Nephron (organoid): ENCODE measurements at regions not wholly inside any gene's neighbourhood (a gene's known extent, or its start where the extent isn't known, plus 50 kb on each side); places are given as distances from the start of the nearest gene placed in this dataset.

Experiments used
- H3K27ac Mint-ChIP-seq, 3 experiments: 2 replicates each; pipeline ENCODE4 v1.8.0; 2020; ENCODE audit warnings: mixed read lengths in 3 of 3, mild to moderate bottlenecking in 2 of 3, moderate library complexity in 1 of 3
- H3K27me3 Mint-ChIP-seq: 2 replicates; pipeline ENCODE4 v1.8.0; 2021; ENCODE audit warnings: low read depth, mild to moderate bottlenecking, moderate library complexity, mixed read lengths
- H3K36me3 Mint-ChIP-seq: 2 replicates; pipeline ENCODE4 v1.8.0; 2020; ENCODE audit warnings: low read depth, mixed read lengths
- H3K4me1 Mint-ChIP-seq: 2 replicates; pipeline ENCODE4 v1.8.0; 2020; ENCODE audit warnings: mixed read lengths
- H3K4me3 Mint-ChIP-seq, 3 experiments: 2 replicates each; pipeline ENCODE4 v1.8.0; 2020; ENCODE audit warnings: mild to moderate bottlenecking in 3 of 3, mixed read lengths in 3 of 3, moderate library complexity in 2 of 3
- H3K9me3 Mint-ChIP-seq: 2 replicates; pipeline ENCODE4 v1.8.0; 2020; ENCODE audit warnings: mixed read lengths
- TF ChIP-seq, protein P1 (sequence below), 3 experiments: fragments of 200-600 bp; sonication (generic); IDR thresholded peaks; one replicate each; pipeline ENCODE4 v1.5.0; 2021; ENCODE audit warnings: antibody characterized with exemption in 3 of 3; ENCODE audit not compliant: unreplicated experiment in 3 of 3

DNA sequence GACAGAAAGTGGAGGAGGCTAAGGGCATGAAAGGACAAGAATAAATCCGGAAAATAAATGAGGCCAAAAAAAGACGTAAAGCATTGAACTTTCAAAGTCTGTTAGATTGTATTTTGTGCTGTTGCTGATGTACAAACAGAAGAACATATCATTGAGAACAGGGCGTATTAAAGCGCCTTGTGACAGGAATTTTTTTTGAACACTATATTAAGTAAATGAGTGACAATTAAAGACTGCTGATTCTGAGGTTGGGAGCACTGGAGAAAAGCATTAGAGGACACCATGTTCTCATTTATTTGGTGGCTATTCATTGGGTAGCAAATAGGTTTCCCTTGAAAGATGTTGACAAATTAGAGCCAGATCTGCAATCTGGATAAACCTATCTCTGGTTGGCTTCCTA is 137.3 kb upstream of the SGCD start:
- no peaks in the 10 kb centered on the region for H3K4me1 Mint-ChIP-seq
- H3K27me3 Mint-ChIP-seq, result no peaks in the 10 kb centered on the region
- no peak overlapping the region for H3K4me3 Mint-ChIP-seq
- no peaks in the 10 kb centered on the region for H3K9me3 Mint-ChIP-seq
- no peak overlapping the region for H3K27ac Mint-ChIP-seq
- no peaks in the 10 kb centered on the region for H3K36me3 Mint-ChIP-seq
- TF ChIP-seq, protein P1, sequence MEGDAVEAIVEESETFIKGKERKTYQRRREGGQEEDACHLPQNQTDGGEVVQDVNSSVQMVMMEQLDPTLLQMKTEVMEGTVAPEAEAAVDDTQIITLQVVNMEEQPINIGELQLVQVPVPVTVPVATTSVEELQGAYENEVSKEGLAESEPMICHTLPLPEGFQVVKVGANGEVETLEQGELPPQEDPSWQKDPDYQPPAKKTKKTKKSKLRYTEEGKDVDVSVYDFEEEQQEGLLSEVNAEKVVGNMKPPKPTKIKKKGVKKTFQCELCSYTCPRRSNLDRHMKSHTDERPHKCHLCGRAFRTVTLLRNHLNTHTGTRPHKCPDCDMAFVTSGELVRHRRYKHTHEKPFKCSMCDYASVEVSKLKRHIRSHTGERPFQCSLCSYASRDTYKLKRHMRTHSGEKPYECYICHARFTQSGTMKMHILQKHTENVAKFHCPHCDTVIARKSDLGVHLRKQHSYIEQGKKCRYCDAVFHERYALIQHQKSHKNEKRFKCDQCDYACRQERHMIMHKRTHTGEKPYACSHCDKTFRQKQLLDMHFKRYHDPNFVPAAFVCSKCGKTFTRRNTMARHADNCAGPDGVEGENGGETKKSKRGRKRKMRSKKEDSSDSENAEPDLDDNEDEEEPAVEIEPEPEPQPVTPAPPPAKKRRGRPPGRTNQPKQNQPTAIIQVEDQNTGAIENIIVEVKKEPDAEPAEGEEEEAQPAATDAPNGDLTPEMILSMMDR (IDR thresholded peaks at IDR 0.05; ENCODE audit: unreplicated experiment in 3 of 3), result no peak

DNA sequence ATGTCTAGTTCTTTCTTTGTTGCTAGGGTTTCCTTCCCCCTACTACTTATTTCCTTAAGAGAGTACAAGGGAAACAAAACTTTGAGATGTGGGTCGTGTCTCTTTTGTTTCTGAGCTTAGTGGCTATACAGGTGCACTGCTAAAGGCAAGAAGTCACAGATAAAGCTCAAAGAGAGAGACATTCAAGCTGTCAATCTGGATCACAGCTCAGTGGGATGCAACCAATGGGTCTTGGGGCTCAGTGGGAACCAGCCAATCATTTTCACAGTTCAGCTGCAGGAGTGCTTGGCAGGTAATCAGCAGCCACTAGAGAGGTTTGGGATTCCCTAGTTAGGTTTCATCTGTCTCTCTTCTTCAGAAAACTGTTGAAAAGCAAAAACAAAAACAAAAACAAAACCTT is 135.4 kb upstream of the SGCD start:
- no peaks in the 10 kb centered on the region for H3K4me1 Mint-ChIP-seq
- H3K27ac Mint-ChIP-seq, result no peak overlapping the region
- no peaks in the 10 kb centered on the region for H3K27me3 Mint-ChIP-seq
- H3K9me3 Mint-ChIP-seq, result no peaks in the 10 kb centered on the region
- H3K36me3 Mint-ChIP-seq, result no peaks in the 10 kb centered on the region
- no peak overlapping the region for H3K4me3 Mint-ChIP-seq
- TF ChIP-seq, protein P1 (IDR thresholded peaks at IDR 0.05; ENCODE audit: unreplicated experiment in 3 of 3), result no peak

DNA sequence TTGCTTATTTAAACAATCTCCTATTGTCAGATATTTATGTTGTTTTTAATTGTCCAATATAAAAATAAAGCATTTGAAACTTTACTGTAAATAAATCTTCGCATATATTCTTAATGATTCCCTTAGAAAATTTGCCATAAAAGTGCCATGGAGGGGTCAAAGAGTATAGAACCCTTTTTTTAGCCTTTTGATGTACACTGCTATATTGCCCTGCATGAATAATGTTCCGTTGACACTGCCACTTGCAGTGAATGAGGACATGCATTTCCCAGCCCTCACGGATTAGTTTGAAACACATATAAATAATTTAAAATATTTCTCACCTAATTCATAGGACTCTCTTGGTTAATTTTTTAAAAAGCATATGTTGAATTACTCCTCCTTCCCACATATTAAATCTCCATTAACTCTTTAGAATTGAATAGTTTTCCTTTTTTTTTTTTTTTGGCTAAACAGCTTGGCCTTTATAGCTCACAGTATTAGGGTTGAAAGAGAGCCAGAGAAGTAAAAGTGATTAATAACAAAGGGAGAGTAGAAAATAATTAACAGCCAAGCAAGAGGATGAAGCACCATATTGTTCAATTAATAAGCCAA is 129.8 kb upstream of the SGCD start:
- no peaks in the 10 kb centered on the region for H3K36me3 Mint-ChIP-seq
- no peak overlapping the region for H3K4me3 Mint-ChIP-seq
- no peak overlapping the region for H3K27ac Mint-ChIP-seq
- peaks cover 12% of the 10 kb centered on the region for H3K4me1 Mint-ChIP-seq
- TF ChIP-seq, protein P1 (IDR thresholded peaks at IDR 0.05; ENCODE audit: unreplicated experiment in 3 of 3), result no peak
- no peaks in the 10 kb centered on the region for H3K27me3 Mint-ChIP-seq
- H3K9me3 Mint-ChIP-seq, result no peaks in the 10 kb centered on the region

DNA sequence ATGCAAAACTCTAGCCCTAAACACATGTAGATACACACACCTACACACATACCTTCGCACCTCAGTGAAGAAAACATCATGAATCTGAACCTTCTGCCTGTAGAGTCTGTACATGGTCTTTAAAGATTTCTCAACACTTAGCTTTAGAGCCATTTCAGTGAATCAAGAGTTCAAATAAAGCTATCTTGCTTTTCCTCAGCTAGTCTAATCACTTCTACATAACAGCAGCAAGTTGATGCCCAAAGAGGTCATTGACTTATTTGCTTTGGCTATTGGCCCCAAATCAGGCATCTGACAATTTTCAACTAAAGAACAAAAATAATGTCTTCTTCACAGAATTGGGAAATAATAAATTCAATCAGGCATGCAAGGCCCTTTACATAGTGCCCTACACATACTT is 127.9 kb upstream of the SGCD start:
- Mint-ChIP-seq H3K27ac (no peak overlapping the region), H3K4me3 (no peak overlapping the region), H3K27me3 (no peaks in the 10 kb centered on the region), H3K36me3 (no peaks in the 10 kb centered on the region), H3K9me3 (no peaks in the 10 kb centered on the region), H3K4me1 (peaks cover 12% of the 10 kb centered on the region)
- TF ChIP-seq, protein P1 (IDR thresholded peaks at IDR 0.05; ENCODE audit: unreplicated experiment in 3 of 3), result no peak

DNA sequence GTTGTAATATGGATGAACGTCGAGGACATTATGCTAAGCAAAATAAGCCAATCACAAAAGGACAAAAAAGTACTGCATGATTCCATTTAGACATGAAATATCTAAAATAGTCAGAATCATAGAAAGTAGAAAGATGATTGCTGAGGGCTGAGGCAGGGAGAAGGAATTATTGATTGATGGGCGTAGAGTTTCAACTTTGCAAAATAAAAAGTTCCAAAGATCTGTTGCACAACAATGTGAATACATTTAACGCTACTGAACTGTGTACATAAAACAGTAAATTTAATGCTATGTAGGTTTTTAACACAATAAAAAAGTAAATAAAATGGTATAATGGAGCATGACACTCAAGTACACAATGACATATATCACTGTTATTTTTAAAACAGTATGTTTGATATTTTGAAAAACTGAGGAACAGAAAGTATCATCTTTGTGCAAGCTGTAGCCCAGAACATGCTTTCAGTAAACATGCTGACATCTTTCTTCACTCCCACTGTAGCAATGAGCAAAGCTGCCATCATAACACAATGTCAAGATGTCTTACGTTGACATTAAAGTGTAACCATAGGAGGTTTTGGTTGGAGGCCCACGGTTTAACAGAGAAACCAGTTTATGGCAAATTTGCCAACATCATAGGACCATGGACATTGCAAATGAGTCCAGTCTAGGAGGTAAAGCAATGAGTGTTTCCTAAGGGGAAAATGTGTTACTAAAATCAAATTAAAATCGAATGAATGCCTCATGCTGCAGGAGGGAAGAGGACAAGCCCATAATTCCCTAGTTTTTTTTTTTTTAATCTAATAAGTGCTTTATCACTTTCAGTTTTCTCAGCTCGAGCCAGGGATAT is 125.8 kb upstream of the SGCD start:
- TF ChIP-seq, protein P1 (IDR thresholded peaks at IDR 0.05; ENCODE audit: unreplicated experiment in 3 of 3), result no peak
- Mint-ChIP-seq H3K27ac (no peak overlapping the region), H3K4me1 (peaks cover 12% of the 10 kb centered on the region), H3K27me3 (no peaks in the 10 kb centered on the region), H3K36me3 (no peaks in the 10 kb centered on the region), H3K4me3 (no peak overlapping the region), H3K9me3 (no peaks in the 10 kb centered on the region)
